CD4-positive, alpha-beta T cell treated with Interleukin-17A for 1 hour (primary cell): ENCODE measurements at regions not wholly inside any gene's neighbourhood (a gene's known extent, or its start where the extent isn't known, plus 50 kb on each side); places are given as distances from the start of the nearest gene placed in this dataset.

Experiments
- DNase-seq: peaks from one replicate; pipeline ENCODE4 v3.0.0-alpha.2; 2020

- DNase-seq = no peak
Measured at GRCh38 chr15:96390986-96391385, 60.5 kb downstream of the NR2F2 start.

- DNase-seq = no peak
Measured at GRCh38 chr15:96392380-96393208, 62.1 kb downstream of the NR2F2 start.

GRCh38 chr15:96393209-96393513 is 62.7 kb downstream of the NR2F2 start:
- no peak for DNase-seq

- DNase-seq = no peak
Measured at GRCh38 chr15:96395687-96396086, 65.2 kb downstream of the NR2F2 start.

- DNase-seq = no peak
Measured at GRCh38 chr15:96398776-96399175, 68.3 kb downstream of the NR2F2 start.

GRCh38 chr15:96402403-96402802 is 71.9 kb downstream of the NR2F2 start:
- DNase-seq = no peak

- DNase-seq = no peak
Measured at GRCh38 chr15:96403071-96403470, 72.6 kb downstream of the NR2F2 start.

- no peak for DNase-seq
Measured at GRCh38 chr15:96403932-96404331, 73.4 kb downstream of the NR2F2 start.

GRCh38 chr15:96404560-96404959 is 74.1 kb downstream of the NR2F2 start:
- no peak for DNase-seq

GRCh38 chr15:96406291-96406690 is 75.8 kb downstream of the NR2F2 start:
- DNase-seq = no peak

GRCh38 chr15:96406701-96407100 is 76.2 kb downstream of the NR2F2 start:
- DNase-seq = no peak

GRCh38 chr15:96407482-96407881 is 77.0 kb downstream of the NR2F2 start:
- DNase-seq = no peak

GRCh38 chr15:96408591-96409183 is 78.2 kb downstream of the NR2F2 start:
- DNase-seq = no peak

GRCh38 chr15:96409215-96410138 is 79.0 kb downstream of the NR2F2 start:
- DNase-seq = no peak

GRCh38 chr15:96410175-96411055 is 79.9 kb downstream of the NR2F2 start:
- no peak for DNase-seq

- no peak for DNase-seq
Measured at GRCh38 chr15:96411056-96412031, 80.8 kb downstream of the NR2F2 start.

GRCh38 chr15:96412045-96412905 is 81.8 kb downstream of the NR2F2 start:
- no peak for DNase-seq

GRCh38 chr15:96412906-96413231 is 82.4 kb downstream of the NR2F2 start:
- DNase-seq = no peak

GRCh38 chr15:96413657-96414056 is 83.2 kb downstream of the NR2F2 start:
- DNase-seq = no peak

GRCh38 chr15:96414875-96415274 is 84.4 kb downstream of the NR2F2 start:
- no peak for DNase-seq
